ENCODE measurements at regions not wholly inside any gene's neighbourhood (a gene's known extent, or its start where the extent isn't known, plus 50 kb on each side); places are given as distances from the start of the nearest gene placed in this dataset.

GRCh38 chr1:219772265-219773036 is 155.9 kb downstream of the SLC30A10 start:
- no peak for DNase-seq

GRCh38 chr1:219771080-219771479 is 157.3 kb downstream of the SLC30A10 start:
- no peak for DNase-seq

GRCh38 chr1:219763321-219763720 is 150.4 kb upstream of the ZC3H11B start:
- DNase-seq, result no peak

GRCh38 chr1:219761208-219761860 is 148.4 kb upstream of the ZC3H11B start:
- DNase-seq, result no peak

- DNase-seq, result no peak
These were observed 146.2 kb upstream of the ZC3H11B start for GRCh38 chr1:219759095-219759494.

GRCh38 chr1:219757890-219758289 is 145.0 kb upstream of the ZC3H11B start:
- DNase-seq, result no peak

GRCh38 chr1:219755234-219755633 is 142.3 kb upstream of the ZC3H11B start:
- DNase-seq, result no peak

GRCh38 chr1:219754767-219755166 is 141.9 kb upstream of the ZC3H11B start:
- no peak for DNase-seq

- DNase-seq, result no peak
These were observed 141.0 kb upstream of the ZC3H11B start for GRCh38 chr1:219753914-219754313.

GRCh38 chr1:219752645-219753044 is 139.7 kb upstream of the ZC3H11B start:
- no peak for DNase-seq

- peak; percentile 89 for DNase-seq
These were observed 139.1 kb upstream of the ZC3H11B start for GRCh38 chr1:219751870-219752507.

GRCh38 chr1:219749370-219749769 is 136.5 kb upstream of the ZC3H11B start:
- no peak for DNase-seq

GRCh38 chr1:219746141-219746540 is 133.2 kb upstream of the ZC3H11B start:
- no peak for DNase-seq

- DNase-seq, result no peak
These were observed 132.0 kb upstream of the ZC3H11B start for GRCh38 chr1:219744652-219745469.

- no peak for DNase-seq
These were observed 128.4 kb upstream of the ZC3H11B start for GRCh38 chr1:219741011-219741970.

GRCh38 chr1:219733511-219734174 is 120.7 kb upstream of the ZC3H11B start:
- DNase-seq, result no peak

GRCh38 chr1:219732814-219733491 is 120.0 kb upstream of the ZC3H11B start:
- no peak for DNase-seq

GRCh38 chr1:219731771-219732170 is 118.9 kb upstream of the ZC3H11B start:
- DNase-seq, result no peak

- DNase-seq, result no peak
These were observed 113.8 kb upstream of the ZC3H11B start for GRCh38 chr1:219726480-219727272.

GRCh38 chr1:219724440-219724839 is 111.5 kb upstream of the ZC3H11B start:
- DNase-seq, result no peak

All from NCI-H1694 treated with DMSO at 0.1 percent for 48 hours (cell line).